ENCODE measurements at regions not wholly inside any gene's neighbourhood (a gene's known extent, or its start where the extent isn't known, plus 50 kb on each side); places are given as distances from the start of the nearest gene placed in this dataset.

- Histone ChIP-seq H3K27ac (ENCODE audit: low read depth, low read length) (no peak overlapping the region), H3K36me3 (ENCODE audit: insufficient read depth, low read length) (no peaks in the 10 kb centered on the region), H3K4me1 (ENCODE audit: insufficient read depth, low read length) (peaks cover 11% of the 10 kb centered on the region), H3K9me3 (ENCODE audit: low read length) (no peaks in the 10 kb centered on the region), H3K27me3 (ENCODE audit: insufficient read depth, low read length, poor library complexity, severe bottlenecking) (no peaks in the 10 kb centered on the region), H3K4me3 (ENCODE audit: low read length) (no peak overlapping the region)
- Mint-ChIP-seq H3K27me3 (peaks cover 3% of the 10 kb centered on the region in 2 donors), H3K4me3 (no peak overlapping the region), H3K9me3 (no peaks in the 10 kb centered on the region), H3K27ac (no peak overlapping the region), H3K36me3 (no peaks in the 10 kb centered on the region), H3K4me1 (peaks cover 2 to 6% (median 3%) of the 10 kb centered on the region in 3 donors)
- DNase-seq = no peak
- ChIA-PET POLR2A (no interaction called here), CTCF (no interaction called here)
Measured at GRCh38 chr6:6915219-6915618, 192.5 kb upstream of the RREB1 start.

DNA sequence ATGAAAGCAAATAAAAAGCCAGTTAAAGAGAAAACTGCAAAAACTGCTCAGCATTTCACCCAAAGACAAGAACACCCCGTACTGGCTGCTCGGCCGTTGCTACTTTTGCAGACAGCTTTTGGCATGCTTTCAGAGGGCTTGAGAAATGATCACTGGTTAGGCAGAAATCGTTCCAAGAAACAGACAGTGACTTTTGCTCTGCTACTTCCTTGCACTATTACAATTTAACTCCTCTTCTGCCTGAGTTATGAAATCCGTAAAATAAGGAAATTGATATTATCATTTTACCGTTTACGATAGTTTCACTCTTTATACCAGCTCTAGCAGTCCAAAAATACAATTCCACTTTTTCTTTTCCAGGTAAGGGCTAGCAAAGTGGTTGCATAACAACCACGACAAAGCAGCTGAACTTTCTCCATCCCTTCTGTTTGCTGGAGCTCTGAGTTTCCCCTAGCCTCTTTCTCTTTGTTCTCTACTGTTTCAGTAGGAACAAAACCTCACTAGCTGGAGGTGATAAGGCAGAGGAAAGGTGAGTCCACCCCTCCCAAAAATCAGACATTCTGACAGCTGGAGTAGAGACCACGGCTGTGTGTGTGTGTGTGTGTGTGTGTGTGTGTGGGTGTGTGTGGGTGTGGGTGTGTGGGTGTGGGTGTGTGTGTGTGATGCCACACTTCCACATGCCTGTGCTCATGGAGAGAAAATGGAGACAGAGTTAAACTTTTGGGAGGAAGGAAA is 191.8 kb upstream of the RREB1 start:
- Mint-ChIP-seq H3K9me3 (no peaks in the 10 kb centered on the region), H3K4me3 (peak overlapping the region in 1 of 7 donors; percentile 16), H3K27ac (no peak overlapping the region), H3K27me3 (peaks cover 5 to 6% of the 10 kb centered on the region in 2 donors), H3K4me1 (peaks cover 2 to 6% (median 3%) of the 10 kb centered on the region in 3 donors), H3K36me3 (no peaks in the 10 kb centered on the region)
- ChIA-PET POLR2A (no interaction called here), CTCF (no interaction called here)
- Histone ChIP-seq H3K4me3 (ENCODE audit: low read length) (peak overlapping the region; percentile 32), H3K9me3 (ENCODE audit: low read length) (no peaks in the 10 kb centered on the region), H3K27me3 (ENCODE audit: insufficient read depth, low read length, poor library complexity, severe bottlenecking) (no peaks in the 10 kb centered on the region), H3K4me1 (ENCODE audit: insufficient read depth, low read length) (peaks cover 11% of the 10 kb centered on the region), H3K36me3 (ENCODE audit: insufficient read depth, low read length) (no peaks in the 10 kb centered on the region), H3K27ac (ENCODE audit: low read depth, low read length) (no peak overlapping the region)
- no peak for DNase-seq

- Mint-ChIP-seq H3K9me3 (no peaks in the 10 kb centered on the region), H3K27ac (no peak overlapping the region), H3K36me3 (no peaks in the 10 kb centered on the region), H3K4me3 (no peak overlapping the region), H3K27me3 (peaks cover 7 to 8% of the 10 kb centered on the region in 2 donors), H3K4me1 (peaks cover 2 to 6% (median 3%) of the 10 kb centered on the region in 3 donors)
- no peaks in the 10 kb centered on the region for H3K9me3 ChIP-seq (ENCODE audit: low read length)
- peaks cover 11% of the 10 kb centered on the region for H3K4me1 ChIP-seq (ENCODE audit: insufficient read depth, low read length)
- POLR2A ChIA-PET = no interaction called here
- H3K4me3 ChIP-seq (ENCODE audit: low read length) = no peak overlapping the region
- CTCF ChIA-PET = no interaction called here
- H3K27ac ChIP-seq (ENCODE audit: low read depth, low read length) = no peak overlapping the region
- no peaks in the 10 kb centered on the region for H3K36me3 ChIP-seq (ENCODE audit: insufficient read depth, low read length)
- DNase-seq = no peak
- no peaks in the 10 kb centered on the region for H3K27me3 ChIP-seq (ENCODE audit: insufficient read depth, low read length, poor library complexity, severe bottlenecking)
Measured at GRCh38 chr6:6916598-6916997, 191.2 kb upstream of the RREB1 start.

- CTCF ChIA-PET = no interaction called here
Measured at GRCh38 chr6:6918216-6918983, 189.4 kb upstream of the RREB1 start.

GRCh38 chr6:6919173-6919572 is 188.6 kb upstream of the RREB1 start:
- H3K9me3 Mint-ChIP-seq = peaks cover 0 to 4% (median 0%) of the 10 kb centered on the region in 5 donors

More at GRCh38 chr6:6918216-6918983, 189.4 kb upstream of the RREB1 start:
- H3K4me3 ChIP-seq (ENCODE audit: low read length) = no peak overlapping the region
- Mint-ChIP-seq H3K36me3 (no peaks in the 10 kb centered on the region), H3K9me3 (peaks cover 0 to 4% (median 0%) of the 10 kb centered on the region in 5 donors), H3K4me3 (no peak overlapping the region), H3K27me3 (peaks cover 5 to 10% of the 10 kb centered on the region in 2 donors), H3K4me1 (peaks cover 2 to 6% (median 3%) of the 10 kb centered on the region in 3 donors), H3K27ac (no peak overlapping the region)
- no peaks in the 10 kb centered on the region for H3K27me3 ChIP-seq (ENCODE audit: insufficient read depth, low read length, poor library complexity, severe bottlenecking)
- POLR2A ChIA-PET = no interaction called here
- H3K4me1 ChIP-seq (ENCODE audit: insufficient read depth, low read length) = peaks cover 11% of the 10 kb centered on the region
- H3K27ac ChIP-seq (ENCODE audit: low read depth, low read length) = no peak overlapping the region
- H3K36me3 ChIP-seq (ENCODE audit: insufficient read depth, low read length) = no peaks in the 10 kb centered on the region
- no peaks in the 10 kb centered on the region for H3K9me3 ChIP-seq (ENCODE audit: low read length)
- peak in 1 of 5 donors; percentile 10 for DNase-seq

GRCh38 chr6:6920114-6920986 is 187.4 kb upstream of the RREB1 start:
- ChIA-PET POLR2A (no interaction called here), CTCF (no interaction called here)
- H3K36me3 Mint-ChIP-seq = no peaks in the 10 kb centered on the region
- no peaks in the 10 kb centered on the region for H3K27me3 ChIP-seq (ENCODE audit: insufficient read depth, low read length, poor library complexity, severe bottlenecking)
- H3K9me3 Mint-ChIP-seq = peaks cover 0 to 4% (median 0%) of the 10 kb centered on the region in 5 donors
- H3K4me1 Mint-ChIP-seq = peaks cover 2 to 6% (median 3%) of the 10 kb centered on the region in 3 donors
- H3K36me3 ChIP-seq (ENCODE audit: insufficient read depth, low read length) = no peaks in the 10 kb centered on the region
- peaks cover 11% of the 10 kb centered on the region for H3K4me1 ChIP-seq (ENCODE audit: insufficient read depth, low read length)
- peaks cover 6 to 24% of the 10 kb centered on the region in 2 donors for H3K27me3 Mint-ChIP-seq
- H3K4me3 ChIP-seq (ENCODE audit: low read length) = no peak overlapping the region
- H3K27ac ChIP-seq (ENCODE audit: low read depth, low read length) = no peak overlapping the region
- H3K4me3 Mint-ChIP-seq = no peak overlapping the region
- H3K27ac Mint-ChIP-seq = no peak overlapping the region
- H3K9me3 ChIP-seq (ENCODE audit: low read length) = no peaks in the 10 kb centered on the region
- DNase-seq = no peak

More at GRCh38 chr6:6919173-6919572, 188.6 kb upstream of the RREB1 start:
- Histone ChIP-seq H3K36me3 (ENCODE audit: insufficient read depth, low read length) (no peaks in the 10 kb centered on the region), H3K27me3 (ENCODE audit: insufficient read depth, low read length, poor library complexity, severe bottlenecking) (no peaks in the 10 kb centered on the region), H3K9me3 (ENCODE audit: low read length) (no peaks in the 10 kb centered on the region), H3K4me1 (ENCODE audit: insufficient read depth, low read length) (peaks cover 11% of the 10 kb centered on the region), H3K27ac (ENCODE audit: low read depth, low read length) (no peak overlapping the region), H3K4me3 (ENCODE audit: low read length) (no peak overlapping the region)
- ChIA-PET POLR2A (no interaction called here), CTCF (no interaction called here)
- Mint-ChIP-seq H3K27me3 (peaks cover 5 to 16% of the 10 kb centered on the region in 2 donors), H3K4me1 (peaks cover 2 to 6% (median 3%) of the 10 kb centered on the region in 3 donors), H3K36me3 (no peaks in the 10 kb centered on the region), H3K4me3 (no peak overlapping the region), H3K27ac (no peak overlapping the region)
- DNase-seq = no peak

DNA sequence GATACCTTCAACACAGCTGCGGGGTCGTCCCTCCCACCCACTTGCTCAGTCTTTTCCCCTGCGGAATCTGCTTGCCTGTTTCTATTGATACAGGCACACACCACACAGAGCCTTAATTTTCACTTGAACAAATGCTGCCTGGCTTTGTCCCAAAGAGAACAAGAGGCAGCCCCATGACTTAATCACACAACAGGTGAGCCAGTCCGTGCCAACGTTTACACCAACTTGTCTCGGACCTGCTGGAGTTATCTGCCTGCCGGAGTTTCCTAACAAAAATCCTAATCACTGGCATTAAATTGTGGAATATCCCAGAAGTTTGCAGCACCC is 186.8 kb upstream of the RREB1 start:
- Mint-ChIP-seq H3K27me3 (peaks cover 6 to 25% of the 10 kb centered on the region in 2 donors), H3K4me1 (peaks cover 2 to 6% (median 3%) of the 10 kb centered on the region in 3 donors), H3K9me3 (peaks cover 0 to 4% (median 0%) of the 10 kb centered on the region in 5 donors), H3K4me3 (no peak overlapping the region), H3K36me3 (no peaks in the 10 kb centered on the region), H3K27ac (no peak overlapping the region)
- ChIA-PET POLR2A (no interaction called here), CTCF (no interaction called here)
- Histone ChIP-seq H3K9me3 (ENCODE audit: low read length) (no peaks in the 10 kb centered on the region), H3K4me3 (ENCODE audit: low read length) (no peak overlapping the region), H3K36me3 (ENCODE audit: insufficient read depth, low read length) (no peaks in the 10 kb centered on the region), H3K27ac (ENCODE audit: low read depth, low read length) (no peak overlapping the region), H3K4me1 (ENCODE audit: insufficient read depth, low read length) (peaks cover 11% of the 10 kb centered on the region), H3K27me3 (ENCODE audit: insufficient read depth, low read length, poor library complexity, severe bottlenecking) (no peaks in the 10 kb centered on the region)
- DNase-seq = no peak

DNA sequence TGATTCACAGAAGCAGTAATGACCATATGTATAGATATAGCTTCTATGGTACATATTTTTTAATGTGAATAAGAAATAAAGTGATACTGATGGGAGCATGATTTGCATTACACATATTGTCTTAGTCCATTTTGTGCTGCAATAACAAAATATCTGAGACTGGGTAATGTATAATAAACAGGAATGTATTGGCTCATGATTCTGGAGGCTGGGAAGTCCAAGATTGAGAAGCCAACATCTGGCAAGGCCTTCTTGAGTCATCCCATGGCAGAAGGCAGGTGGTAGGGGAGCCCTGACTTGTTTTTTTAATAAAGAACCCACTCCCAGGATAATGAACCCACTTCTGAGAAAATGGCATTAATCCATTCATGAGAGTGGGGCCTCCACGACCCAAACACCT is 185.6 kb upstream of the RREB1 start:
- DNase-seq = no peak
- POLR2A ChIA-PET = no interaction called here
- Mint-ChIP-seq H3K27me3 (peaks cover 6 to 29% of the 10 kb centered on the region in 2 donors), H3K9me3 (peaks cover 0 to 4% (median 0%) of the 10 kb centered on the region in 5 donors), H3K4me1 (peaks cover 2 to 6% (median 3%) of the 10 kb centered on the region in 3 donors), H3K36me3 (no peaks in the 10 kb centered on the region), H3K27ac (no peak overlapping the region), H3K4me3 (no peak overlapping the region)
- Histone ChIP-seq H3K4me1 (ENCODE audit: insufficient read depth, low read length) (peaks cover 6% of the 10 kb centered on the region), H3K9me3 (ENCODE audit: low read length) (no peaks in the 10 kb centered on the region), H3K4me3 (ENCODE audit: low read length) (no peak overlapping the region), H3K27me3 (ENCODE audit: insufficient read depth, low read length, poor library complexity, severe bottlenecking) (no peaks in the 10 kb centered on the region), H3K27ac (ENCODE audit: low read depth, low read length) (no peak overlapping the region), H3K36me3 (ENCODE audit: insufficient read depth, low read length) (no peaks in the 10 kb centered on the region)
- CTCF ChIA-PET = no interaction called here

All from CD8-positive, alpha-beta memory T cell (primary cell).